ENCODE measurements at regions not wholly inside any gene's neighbourhood (a gene's known extent, or its start where the extent isn't known, plus 50 kb on each side); places are given as distances from the start of the nearest gene placed in this dataset.

DNA sequence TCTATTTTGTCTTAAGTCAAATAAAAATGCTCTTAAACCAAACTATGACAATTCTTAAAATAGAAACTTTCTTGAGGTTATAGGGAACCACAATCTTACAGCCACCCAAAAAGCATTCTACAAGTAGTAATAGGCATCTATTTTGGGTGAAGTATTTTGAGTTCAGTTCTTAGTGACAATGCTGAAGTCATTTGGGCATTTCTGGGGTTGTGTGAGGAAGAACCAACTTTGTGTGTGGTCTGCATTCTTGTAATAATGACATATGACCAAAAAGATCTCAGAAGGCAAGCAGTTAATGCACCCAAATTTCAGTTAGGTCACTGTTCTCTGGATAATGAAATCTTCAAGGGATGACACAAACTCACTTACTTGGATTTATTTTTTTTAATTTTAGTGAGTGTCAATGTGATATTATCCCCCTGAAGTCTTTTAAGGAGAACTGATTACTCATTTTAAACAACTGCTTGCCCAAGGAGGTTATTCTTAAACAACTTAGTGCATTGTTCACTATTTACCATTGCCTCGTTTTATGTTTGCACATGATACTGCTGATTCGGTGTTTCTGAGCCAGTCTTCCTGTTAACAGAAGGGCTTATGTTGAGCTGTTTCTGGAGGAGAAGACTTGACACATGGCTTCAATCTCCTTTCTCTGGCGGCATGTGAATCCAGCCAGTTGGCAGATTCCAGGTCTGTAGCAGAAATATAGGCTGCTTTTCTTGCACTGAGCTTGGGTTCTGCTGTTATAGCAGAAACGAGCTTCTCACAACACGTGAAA, 618.9 kb downstream of the BCKDHB start:
- no peaks in the 10 kb centered on the region for H3K4me1 ChIP-seq
- no peak overlapping the region for H3K4me3 ChIP-seq
- no peaks in the 10 kb centered on the region for H3K9me3 ChIP-seq
- no peaks in the 10 kb centered on the region for H3K36me3 ChIP-seq
- no peak for DNase-seq
- TF ChIP-seq, protein P1, sequence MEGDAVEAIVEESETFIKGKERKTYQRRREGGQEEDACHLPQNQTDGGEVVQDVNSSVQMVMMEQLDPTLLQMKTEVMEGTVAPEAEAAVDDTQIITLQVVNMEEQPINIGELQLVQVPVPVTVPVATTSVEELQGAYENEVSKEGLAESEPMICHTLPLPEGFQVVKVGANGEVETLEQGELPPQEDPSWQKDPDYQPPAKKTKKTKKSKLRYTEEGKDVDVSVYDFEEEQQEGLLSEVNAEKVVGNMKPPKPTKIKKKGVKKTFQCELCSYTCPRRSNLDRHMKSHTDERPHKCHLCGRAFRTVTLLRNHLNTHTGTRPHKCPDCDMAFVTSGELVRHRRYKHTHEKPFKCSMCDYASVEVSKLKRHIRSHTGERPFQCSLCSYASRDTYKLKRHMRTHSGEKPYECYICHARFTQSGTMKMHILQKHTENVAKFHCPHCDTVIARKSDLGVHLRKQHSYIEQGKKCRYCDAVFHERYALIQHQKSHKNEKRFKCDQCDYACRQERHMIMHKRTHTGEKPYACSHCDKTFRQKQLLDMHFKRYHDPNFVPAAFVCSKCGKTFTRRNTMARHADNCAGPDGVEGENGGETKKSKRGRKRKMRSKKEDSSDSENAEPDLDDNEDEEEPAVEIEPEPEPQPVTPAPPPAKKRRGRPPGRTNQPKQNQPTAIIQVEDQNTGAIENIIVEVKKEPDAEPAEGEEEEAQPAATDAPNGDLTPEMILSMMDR (IDR thresholded peaks at IDR 0.05): no peak
- H3K27me3 ChIP-seq: no peaks in the 10 kb centered on the region
- intact Hi-C loops (cut with DNase I; ENCODE audit: low total_unique reads): no loop called here
- H3K27ac ChIP-seq: no peak overlapping the region

DNA sequence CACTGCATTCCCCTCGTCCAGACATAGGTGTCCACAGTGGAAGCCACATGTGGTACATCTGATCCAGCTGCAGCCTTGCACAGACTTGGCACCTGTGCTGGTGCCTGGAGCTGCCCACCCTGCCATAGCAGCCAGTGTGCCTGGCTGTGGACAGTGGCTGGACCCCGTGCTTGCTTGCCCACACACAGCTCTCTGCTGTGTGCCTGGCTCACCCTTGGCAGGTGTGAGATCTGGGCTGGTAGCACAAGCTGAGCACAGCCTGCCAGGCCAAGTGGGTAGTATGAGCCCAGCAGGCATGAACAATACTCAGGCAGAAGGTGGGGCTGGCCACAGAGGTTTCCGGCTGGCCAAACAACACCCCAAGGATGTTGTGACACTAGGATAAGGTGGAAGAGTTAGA, 614.4 kb downstream of the BCKDHB start:
- DNase-seq: no peak
- intact Hi-C loops (cut with DNase I; ENCODE audit: low total_unique reads): no loop called here
- Histone ChIP-seq H3K36me3 (no peaks in the 10 kb centered on the region), H3K27me3 (no peaks in the 10 kb centered on the region), H3K27ac (no peak overlapping the region), H3K4me3 (no peak overlapping the region), H3K9me3 (no peaks in the 10 kb centered on the region), H3K4me1 (no peaks in the 10 kb centered on the region)
- TF ChIP-seq, protein P1 (IDR thresholded peaks at IDR 0.05): no peak

DNA sequence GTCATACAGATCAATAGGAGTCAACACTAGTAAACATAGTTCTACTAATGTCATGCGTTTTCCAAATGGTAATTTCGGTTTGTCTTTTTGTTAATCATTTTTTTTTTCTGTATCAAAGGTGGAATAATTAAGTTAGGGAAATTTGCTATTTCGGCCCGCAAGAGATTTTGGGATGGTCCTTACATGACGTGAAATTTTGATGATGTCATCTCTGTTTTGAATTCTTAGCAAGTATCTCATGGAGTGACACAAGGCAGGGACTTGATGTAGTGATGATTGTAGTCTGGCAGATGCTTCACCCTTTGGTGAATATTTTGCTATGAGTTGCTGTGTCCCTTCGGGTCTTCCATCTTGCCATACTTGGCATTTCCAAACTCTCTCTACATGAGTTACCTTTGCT, 608.0 kb downstream of the BCKDHB start:
- Histone ChIP-seq H3K27me3 (no peaks in the 10 kb centered on the region), H3K4me1 (no peaks in the 10 kb centered on the region), H3K4me3 (no peak overlapping the region), H3K9me3 (no peaks in the 10 kb centered on the region), H3K36me3 (no peaks in the 10 kb centered on the region), H3K27ac (no peak overlapping the region)
- no peak for DNase-seq
- intact Hi-C loops (cut with DNase I; ENCODE audit: low total_unique reads): no loop called here
- TF ChIP-seq, protein P1 (IDR thresholded peaks at IDR 0.05): no peak

DNA sequence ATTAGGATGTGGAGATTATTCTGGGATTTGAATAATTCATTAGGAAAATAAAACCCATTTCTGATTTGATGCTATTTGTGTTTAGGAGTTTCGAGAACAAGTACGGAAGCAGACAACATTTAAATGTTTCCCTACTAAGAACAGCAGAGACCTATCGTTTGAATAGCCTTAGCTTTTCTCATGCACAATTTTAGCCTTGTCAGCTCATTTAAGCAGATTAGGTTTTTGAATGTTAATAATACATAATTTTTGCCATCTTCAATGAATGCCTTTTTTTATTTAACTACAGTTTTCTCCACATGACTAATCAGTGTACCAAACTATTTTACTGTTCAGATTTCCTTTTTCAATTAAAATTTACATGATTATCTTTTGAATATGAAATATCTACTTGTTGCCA, 592.0 kb downstream of the BCKDHB start:
- intact Hi-C loops (cut with DNase I; ENCODE audit: low total_unique reads): no loop called here
- peaks cover 0 to 19% (median 0%) of the 10 kb centered on the region in 3 donors for H3K9me3 ChIP-seq
- TF ChIP-seq, protein P1 (IDR thresholded peaks at IDR 0.05): no peak
- H3K27me3 ChIP-seq: no peaks in the 10 kb centered on the region
- no peak overlapping the region for H3K27ac ChIP-seq
- H3K36me3 ChIP-seq: no peaks in the 10 kb centered on the region
- DNase-seq: no peak
- H3K4me1 ChIP-seq: no peaks in the 10 kb centered on the region
- no peak overlapping the region for H3K4me3 ChIP-seq

DNA sequence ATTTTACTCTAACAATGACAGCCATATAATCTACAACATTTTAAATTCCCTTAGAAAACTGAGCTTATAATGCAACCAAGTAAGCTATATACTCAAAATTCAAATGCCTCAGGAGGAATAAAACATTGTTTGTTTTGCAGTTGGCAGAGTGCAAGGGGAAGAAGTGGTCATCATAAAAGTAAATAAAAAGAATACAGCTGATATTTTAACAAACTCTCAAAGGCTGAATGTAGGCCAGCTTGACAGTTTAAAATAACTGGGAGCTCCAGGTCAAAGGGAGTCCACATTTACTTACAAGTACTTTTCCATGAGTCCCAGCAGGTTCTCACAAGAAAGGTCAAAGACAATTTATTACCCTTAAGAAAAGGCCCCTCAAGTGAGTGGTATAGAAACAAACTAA, 589.8 kb downstream of the BCKDHB start:
- Histone ChIP-seq H3K36me3 (no peaks in the 10 kb centered on the region), H3K27me3 (no peaks in the 10 kb centered on the region), H3K9me3 (peaks cover 0 to 19% (median 0%) of the 10 kb centered on the region in 3 donors), H3K4me3 (no peak overlapping the region), H3K4me1 (no peaks in the 10 kb centered on the region), H3K27ac (no peak overlapping the region)
- DNase-seq: no peak
- TF ChIP-seq, protein P1 (IDR thresholded peaks at IDR 0.05): no peak
- intact Hi-C loops (cut with DNase I; ENCODE audit: low total_unique reads): no loop called here
